ENCODE measurements at regions not wholly inside any gene's neighbourhood (a gene's known extent, or its start where the extent isn't known, plus 50 kb on each side); places are given as distances from the start of the nearest gene placed in this dataset.
"Not testable (repeated sequence)": the region's sequence is repeated elsewhere in the genome, so short reads cannot be mapped to it uniquely, and the experiment has no call there.

DNA sequence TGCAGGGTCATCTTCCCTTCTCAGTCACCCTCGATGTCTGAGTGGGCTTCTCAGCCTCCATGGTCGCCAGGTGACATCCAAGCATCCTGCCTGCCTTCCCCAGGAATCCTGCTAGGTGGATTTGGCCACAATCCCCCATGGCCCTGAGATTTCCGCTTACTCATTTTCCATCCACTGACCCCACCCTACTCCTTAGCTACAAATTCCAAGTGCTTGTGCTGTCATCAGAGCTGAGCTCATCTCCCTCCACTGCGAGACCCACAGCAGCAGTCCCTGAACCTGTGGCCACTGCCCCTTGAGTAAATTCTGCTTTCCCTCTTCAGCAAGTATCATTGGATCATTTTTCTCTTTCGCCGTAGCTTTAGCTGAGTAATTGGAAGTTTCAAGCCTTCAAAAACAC is 90.5 kb upstream of the ANKRD10 start:
- DNase-seq: no peak

DNA sequence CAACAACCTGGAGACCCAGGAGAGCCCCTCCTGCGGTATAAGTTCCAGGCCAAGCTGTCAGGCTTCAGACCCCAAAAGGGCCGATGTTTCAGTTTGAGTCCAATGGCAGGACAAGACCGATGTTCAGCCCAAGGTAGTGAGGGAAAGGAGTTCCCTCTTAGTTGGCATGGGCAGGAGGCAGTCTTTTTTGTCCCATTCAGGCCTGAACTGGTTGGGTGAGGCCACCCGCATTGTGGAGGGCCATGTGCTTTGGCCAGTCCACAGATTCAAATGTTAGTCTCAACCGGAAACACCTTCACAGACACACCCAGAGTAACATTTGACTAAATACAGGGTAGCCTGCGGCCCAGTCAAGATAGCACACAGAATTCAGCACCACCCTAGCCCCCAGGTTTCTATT is 89.6 kb upstream of the ANKRD10 start:
- DNase-seq: no peak

- DNase-seq: no peak
Measured at GRCh38 chr13:111001636-111002035, 86.8 kb upstream of the ANKRD10 start.

GRCh38 chr13:110993788-110994187 is 78.9 kb upstream of the ANKRD10 start:
- DNase-seq: no peak

GRCh38 chr13:110991991-110992508 is 77.2 kb upstream of the ANKRD10 start:
- DNase-seq: no peak

DNA sequence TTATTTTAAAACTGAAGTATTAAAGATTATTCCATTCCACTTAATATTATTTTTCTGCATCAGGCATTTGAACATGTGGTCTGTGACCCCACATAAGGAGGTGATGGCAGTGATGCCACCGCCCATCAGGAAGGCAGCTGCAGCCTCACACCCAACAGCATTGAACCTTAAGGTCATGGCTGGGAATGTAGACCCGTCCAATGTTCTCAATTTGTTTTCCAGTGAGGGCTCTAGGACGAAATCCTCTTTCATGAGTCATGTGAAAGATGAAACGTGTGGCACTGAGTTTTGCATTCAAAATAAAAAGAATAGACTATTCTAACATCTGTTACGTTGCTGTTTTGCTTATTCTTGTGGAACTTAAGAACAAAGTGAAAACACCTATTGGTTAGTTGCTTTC is 74.5 kb upstream of the ANKRD10 start:
- no peak for DNase-seq

GRCh38 chr13:110985541-110985940 is 70.7 kb upstream of the ANKRD10 start:
- no peak for DNase-seq

DNA sequence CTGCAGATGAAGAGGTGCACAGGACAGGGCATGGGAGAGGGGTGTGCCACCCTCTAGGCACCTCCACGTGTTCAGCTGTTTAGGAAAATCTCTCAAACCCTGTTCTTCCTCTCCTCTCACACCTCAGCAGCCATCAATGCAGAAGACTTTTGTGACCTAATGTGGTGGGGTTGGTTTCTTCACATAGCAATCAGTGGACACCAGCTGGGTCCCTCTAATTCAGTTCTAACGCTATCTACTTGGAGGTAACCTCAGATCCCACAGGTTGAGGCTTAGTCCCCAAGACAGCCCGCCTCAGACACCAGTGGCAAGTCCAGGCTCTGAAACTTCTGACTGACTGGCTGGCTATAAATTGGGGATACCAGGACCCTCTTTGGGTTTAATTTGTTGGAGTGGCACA is 69.9 kb upstream of the ANKRD10 start:
- DNase-seq: no peak

DNA sequence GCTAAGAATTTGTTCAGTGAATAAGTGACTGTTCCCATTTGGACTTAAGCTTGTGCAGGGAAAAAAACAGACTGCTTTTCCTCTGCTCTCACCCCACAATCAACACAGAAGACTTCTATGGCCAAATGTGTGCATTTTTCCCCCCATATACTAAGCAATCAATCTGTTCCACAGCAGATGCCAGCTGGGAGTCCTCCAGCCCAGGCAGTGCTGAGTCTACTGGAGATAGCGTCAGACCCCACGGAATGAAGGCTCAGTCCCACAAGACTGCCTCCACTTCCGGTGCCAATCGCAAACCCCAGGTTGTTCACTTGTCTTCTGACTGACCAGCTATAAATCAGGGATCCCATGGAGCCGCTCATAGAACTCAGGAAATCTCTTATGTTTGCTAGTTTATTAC is 69.5 kb upstream of the ANKRD10 start:
- DNase-seq: no peak

DNA sequence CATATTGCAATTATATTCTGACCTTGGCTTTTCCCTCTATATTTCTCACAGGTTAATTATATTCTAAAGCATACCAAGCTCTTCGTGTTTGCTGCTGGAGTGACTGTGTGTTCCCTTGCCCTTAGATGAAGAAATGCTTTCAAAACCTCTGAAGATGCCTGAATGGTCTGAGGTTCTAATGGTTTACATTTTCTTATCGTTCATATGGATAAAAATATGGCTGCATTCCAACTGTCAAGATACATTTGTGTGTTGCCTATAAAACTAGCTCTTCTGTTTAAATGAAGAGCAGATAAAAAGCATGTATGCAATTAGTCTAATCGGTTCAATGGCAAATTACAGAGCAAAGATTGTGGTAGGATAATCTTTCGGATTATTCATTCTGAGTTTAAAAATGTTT is 68.4 kb upstream of the ANKRD10 start:
- DNase-seq: no peak

GRCh38 chr13:110981379-110981778 is 66.5 kb upstream of the ANKRD10 start:
- DNase-seq: no peak

GRCh38 chr13:110980921-110981320 is 66.1 kb upstream of the ANKRD10 start:
- DNase-seq: no peak

GRCh38 chr13:110979149-110979548 is 64.3 kb upstream of the ANKRD10 start:
- not testable (repeated sequence) for DNase-seq

DNA sequence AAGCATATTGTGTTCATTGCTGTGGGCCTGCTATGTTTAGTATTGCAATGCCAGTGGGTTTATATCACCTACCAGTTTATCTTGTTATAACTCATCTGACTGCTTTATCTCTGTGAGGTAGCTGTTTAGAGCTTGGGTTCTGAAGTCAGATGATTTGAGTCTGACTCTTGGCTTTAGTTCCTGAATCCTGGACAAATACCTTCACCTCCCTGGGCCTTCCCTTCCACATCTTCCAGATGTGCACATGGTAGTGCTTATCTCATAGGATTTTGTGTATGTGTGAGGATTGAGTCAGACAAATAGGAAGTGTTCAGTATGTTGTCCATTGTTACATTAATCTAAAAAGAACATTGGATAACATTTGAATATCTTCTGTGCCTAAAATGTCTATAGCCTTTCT is 63.5 kb upstream of the ANKRD10 start:
- DNase-seq: no peak

- no peak for DNase-seq
Measured at GRCh38 chr13:110976785-110977184, 61.9 kb upstream of the ANKRD10 start.

GRCh38 chr13:110973007-110973700 is 58.3 kb upstream of the ANKRD10 start:
- DNase-seq: no peak

DNA sequence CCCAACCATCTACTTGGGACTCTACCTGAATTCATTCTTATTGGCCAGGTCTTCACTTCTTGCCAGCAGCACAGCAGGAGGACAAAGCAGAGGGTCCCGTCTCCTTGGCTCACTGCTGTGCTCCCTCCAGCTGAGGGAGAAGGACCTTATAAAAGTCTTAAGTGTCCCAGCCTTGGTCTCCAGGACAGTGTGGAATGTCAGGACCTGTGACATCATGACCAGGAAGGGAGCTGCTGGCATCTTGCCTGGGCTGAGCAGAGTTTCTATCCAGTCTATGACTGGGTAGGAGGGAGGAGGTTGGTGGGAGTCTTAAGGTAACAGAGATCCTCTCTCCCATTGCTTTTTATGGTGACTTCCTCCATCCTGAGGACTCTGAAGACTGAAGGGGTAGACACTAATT is 56.6 kb upstream of the ANKRD10 start:
- no peak for DNase-seq

DNA sequence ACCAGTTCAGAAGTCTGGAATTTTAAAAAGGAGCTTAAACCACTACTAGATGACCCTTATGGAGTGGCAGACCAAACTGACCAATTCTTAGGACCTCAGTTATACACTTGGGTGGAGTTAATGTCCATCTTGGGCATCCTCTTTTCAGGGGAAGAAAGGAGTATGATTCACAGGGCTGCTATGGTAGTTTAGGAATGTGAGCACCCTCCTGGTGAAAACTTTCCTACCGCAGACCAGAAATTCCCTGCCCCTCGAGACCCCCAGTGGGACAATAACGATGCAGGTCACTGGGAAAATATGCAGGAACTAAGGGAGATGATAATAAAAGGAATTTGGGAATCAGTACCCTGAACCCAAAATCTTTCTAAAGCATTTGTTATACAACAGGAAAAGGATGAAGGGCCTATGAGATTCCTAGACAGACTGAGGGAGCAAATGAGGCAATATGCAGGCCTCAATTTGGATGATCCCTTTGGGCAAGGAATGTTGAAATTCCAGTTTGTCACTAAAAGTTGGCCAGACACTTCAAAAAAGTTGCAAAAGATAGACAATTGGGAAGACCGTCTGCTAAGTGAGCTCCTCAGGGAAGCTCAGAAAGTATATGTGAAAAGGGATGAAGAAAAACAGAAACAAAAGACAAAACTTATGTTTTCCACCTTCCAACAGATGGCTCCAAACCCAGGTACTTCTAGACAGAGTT is 52.4 kb upstream of the ANKRD10 start:
- DNase-seq: not testable (repeated sequence)

- no peak for DNase-seq
Measured at GRCh38 chr13:110965755-110966134, 50.9 kb upstream of the ANKRD10 start.

DNA sequence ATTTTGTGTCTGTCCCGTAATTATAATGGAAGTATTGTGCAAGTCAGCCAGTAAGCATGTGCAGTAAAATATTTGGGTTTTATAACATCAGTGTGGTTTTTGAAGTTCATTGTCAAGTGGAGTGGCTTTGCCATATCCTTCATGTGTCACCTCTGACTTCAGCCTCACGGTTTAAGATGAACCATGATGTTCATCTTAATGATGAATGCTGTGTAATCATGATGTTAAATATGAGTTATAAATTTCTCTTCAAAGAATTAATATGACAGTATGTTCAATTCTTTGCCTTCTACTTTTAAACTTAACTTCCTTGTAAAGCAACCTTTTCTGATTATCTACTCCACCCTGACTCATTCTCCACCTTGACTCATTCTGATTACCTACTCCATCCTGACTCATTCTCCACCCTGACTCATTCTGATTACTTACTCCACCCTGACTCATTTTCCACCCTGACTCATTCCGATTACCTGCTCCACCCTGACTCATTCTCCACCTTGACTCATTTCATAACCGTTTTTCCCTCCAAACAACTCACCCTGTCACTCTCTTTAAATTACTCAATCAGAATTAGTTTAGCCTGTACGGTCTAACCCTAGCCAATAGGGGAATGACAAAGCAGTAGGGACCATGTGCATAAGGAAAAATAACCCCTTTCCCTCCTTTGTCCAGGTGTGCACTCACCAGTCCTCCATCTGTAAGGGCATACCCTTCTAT is 50.3 kb upstream of the ANKRD10 start:
- no peak for DNase-seq

All from NCI-H526 (cell line).